Liver (tissue), 8 donors: ENCODE measurements at regions not wholly inside any gene's neighbourhood (a gene's known extent, or its start where the extent isn't known, plus 50 kb on each side); places are given as distances from the start of the nearest gene placed in this dataset.

Source experiments
- DNase-seq: peaks from one replicate; pipeline ENCODE4 v3.0.0-alpha.2; 2017; ENCODE audit warnings: low spot score
- H3K27ac ChIP-seq, 2 donors: one replicate each; pipeline ENCODE4 v1.7.0; 2013; ENCODE audit warnings: inconsistent platforms in 2 of 2, low read length in 2 of 2, control low read depth in 1 of 2, low read depth in 1 of 2, mild to moderate bottlenecking in 1 of 2
- H3K27me3 ChIP-seq, 4 donors: one replicate each; pipeline versions ENCODE4 v1.6.1 to v1.7.0; 2013; ENCODE audit warnings: low read length in 3 of 4, inconsistent platforms in 1 of 4, mild to moderate bottlenecking in 1 of 4, moderate library complexity in 1 of 4; ENCODE audit not compliant: control insufficient read depth in 4 of 4, insufficient read depth in 4 of 4
- H3K36me3 ChIP-seq, 4 donors: one replicate each; pipeline versions ENCODE4 v1.6.1 to v1.7.0; 2013; ENCODE audit warnings: low read length in 3 of 4, mild to moderate bottlenecking in 3 of 4, low read depth in 1 of 4, moderate library complexity in 1 of 4; ENCODE audit not compliant: control insufficient read depth in 4 of 4, insufficient read depth in 3 of 4
- H3K4me1 ChIP-seq, 4 donors: one replicate each; pipeline versions ENCODE4 v1.6.1 to v1.7.0; 2013; ENCODE audit warnings: low read length in 3 of 4, mild to moderate bottlenecking in 3 of 4, moderate library complexity in 1 of 4; ENCODE audit not compliant: control insufficient read depth in 4 of 4, insufficient read depth in 4 of 4
- H3K4me3 ChIP-seq, 3 donors: one replicate each; pipeline versions ENCODE4 v1.6.1 to v1.7.0; 2013; ENCODE audit warnings: low read length in 3 of 3, control low read depth in 1 of 3, low read depth in 1 of 3, mild to moderate bottlenecking in 1 of 3
- H3K9ac ChIP-seq, 2 donors: one replicate each; pipeline ENCODE4 v1.7.0; 2013; ENCODE audit warnings: low read length in 2 of 2, mild to moderate bottlenecking in 2 of 2, moderate library complexity in 2 of 2, control low read depth in 1 of 2, low read depth in 1 of 2
- H3K9me3 ChIP-seq, 4 donors: one replicate each; pipeline versions ENCODE4 v1.6.1 to v1.7.0; 2013; ENCODE audit warnings: low read length in 3 of 4; ENCODE audit not compliant: control insufficient read depth in 4 of 4
- EGR1 ChIP-seq, 2 donors: IDR thresholded peaks; 2 replicates each; pipeline ENCODE4 v1.6.1; 2016 to 2018; ENCODE audit warnings: antibody characterized with exemption in 2 of 2, low read depth in 2 of 2
- FOXA1 ChIP-seq: IDR thresholded peaks from 2 replicates; pipeline ENCODE4 v1.6.1; 2016; ENCODE audit warnings: antibody characterized with exemption
- FOXA2 ChIP-seq: IDR thresholded peaks from 2 replicates; pipeline ENCODE4 v1.6.1; 2016; ENCODE audit warnings: antibody characterized with exemption
- HNF4A ChIP-seq, 2 donors: conservative IDR thresholded peaks; 2 replicates each; pipeline ENCODE4 v1.6.1; 2016; ENCODE audit warnings: antibody characterized with exemption in 2 of 2, mild to moderate bottlenecking in 2 of 2
- HNF4G ChIP-seq: IDR thresholded peaks from 2 replicates; pipeline ENCODE4 v1.6.1; 2016; ENCODE audit warnings: antibody characterized with exemption
- JUND ChIP-seq, 2 donors: IDR thresholded peaks; 2 replicates each; pipeline ENCODE4 v1.6.1; 2016; ENCODE audit warnings: antibody characterized with exemption in 2 of 2
- NR2F2 ChIP-seq: IDR thresholded peaks from 2 replicates; pipeline ENCODE4 v1.6.1; 2016; ENCODE audit warnings: antibody characterized with exemption
- RAD21 ChIP-seq, 2 donors: IDR thresholded peaks; 2 replicates each; pipeline ENCODE4 v1.6.1; 2016; ENCODE audit warnings: antibody characterized with exemption in 2 of 2, mild to moderate bottlenecking in 2 of 2
- RXRA ChIP-seq, 2 donors: IDR thresholded peaks; 2 replicates each; pipeline ENCODE4 v1.6.1; 2017 to 2018; ENCODE audit warnings: antibody characterized with exemption in 2 of 2, mild to moderate bottlenecking in 1 of 2
- SP1 ChIP-seq: IDR thresholded peaks from 2 replicates; pipeline ENCODE4 v1.6.1; 2018; ENCODE audit warnings: antibody characterized with exemption, mild to moderate bottlenecking
- TAF1 ChIP-seq: conservative IDR thresholded peaks from 2 replicates; pipeline ENCODE4 v1.6.1; 2016; ENCODE audit warnings: antibody characterized with exemption, mild to moderate bottlenecking
- YY1 ChIP-seq: IDR thresholded peaks from 2 replicates; pipeline ENCODE4 v1.6.1; 2016; ENCODE audit warnings: antibody characterized with exemption, mild to moderate bottlenecking
- WGBS: extraction: QIAGEN DNeasy Blood & Tissue Kit; methylation state at CpG from one replicate; pipeline ENCODE4 v1.1.7; 2013; 5-methylcytosine and 5-hydroxymethylcytosine counted together
- TF ChIP-seq, protein P1 (sequence below): IDR thresholded peaks from 2 replicates; pipeline ENCODE4 v1.6.1; 2016; ENCODE audit warnings: antibody characterized with exemption, mild to moderate bottlenecking
- TF ChIP-seq, protein P2 (sequence below): IDR thresholded peaks from 2 replicates; pipeline ENCODE4 v1.6.1; 2016; ENCODE audit warnings: antibody characterized with exemption
- TF ChIP-seq, protein P3 (sequence below): fragments of 150-350 bp; IDR thresholded peaks from 2 replicates; pipeline ENCODE4 v1.5.1; 2017; ENCODE audit warnings: improper control_type of control experiment, low read depth, low read length; ENCODE audit not compliant: missing input control
- donor health status: healthy.
- donor health status: healthy.
- donor health status: healthy.
- donor health status: healthy.
- donor health status: healthy.

DNA sequence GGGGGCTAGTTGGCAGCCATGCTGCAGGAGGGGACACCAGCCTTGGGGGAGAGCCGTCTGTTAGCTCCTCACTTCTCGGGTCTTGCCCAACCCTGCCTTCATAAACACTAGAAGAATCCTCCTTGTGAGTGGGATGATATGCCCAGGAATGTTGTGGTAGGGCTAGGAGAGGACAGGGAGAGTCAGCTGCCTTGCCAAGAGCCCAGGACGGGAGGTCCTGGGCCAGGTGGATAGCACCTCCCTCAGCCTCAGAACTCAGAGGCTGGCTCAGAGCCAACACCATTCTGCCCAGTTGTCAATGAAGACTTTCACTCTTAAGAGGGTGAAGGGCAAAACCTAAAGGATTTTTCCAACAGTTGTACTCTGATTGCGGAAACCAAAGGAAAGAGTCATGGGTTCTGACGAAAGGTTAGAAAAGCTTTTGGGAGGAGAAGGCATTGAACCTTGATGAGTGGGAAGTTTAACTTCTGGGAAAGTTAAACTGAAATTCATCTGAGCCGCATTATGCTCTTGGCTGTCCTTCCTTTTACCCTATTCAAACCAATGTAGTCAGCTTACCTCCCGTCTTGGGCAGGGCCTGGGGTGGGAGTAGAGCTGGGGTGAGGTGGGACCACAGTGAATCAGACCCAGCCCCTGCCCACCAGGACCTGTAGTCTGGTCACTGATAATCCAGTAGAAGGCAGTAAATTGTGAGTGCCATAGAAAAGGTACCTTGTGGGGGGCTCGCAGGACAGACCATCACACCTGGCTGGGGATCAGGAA is 81.9 kb downstream of the FAM43A start:
- no peaks in the 10 kb centered on the region for H3K9me3 ChIP-seq
- H3K4me1 ChIP-seq, result peaks cover 0 to 7% (median 3%) of the 10 kb centered on the region in 4 donors
- WGBS, result 86% methylated on average over 8 of the region's 8 CpGs
- no peak overlapping the region for H3K9ac ChIP-seq
- no peak overlapping the region for H3K4me3 ChIP-seq
- DNase-seq, result no peak
- peaks cover 0 to 5% (median 0%) of the 10 kb centered on the region in 4 donors for H3K27me3 ChIP-seq
- TF ChIP-seq FOXA1 (no peak), HNF4A (conservative IDR thresholded peaks at IDR 0.05) (no peak), TAF1 (no peak), RAD21 (IDR thresholded peaks at IDR 0.05) (no peak), FOXA2 (no peak), NR2F2 (no peak), RXRA (IDR thresholded peaks at IDR 0.05) (no peak), EGR1 (IDR thresholded peaks at IDR 0.05; ENCODE audit: low read depth in 2 of 2) (no peak), YY1 (no peak), HNF4G (no peak), JUND (IDR thresholded peaks at IDR 0.05) (no peak)
- TF ChIP-seq, protein P1, sequence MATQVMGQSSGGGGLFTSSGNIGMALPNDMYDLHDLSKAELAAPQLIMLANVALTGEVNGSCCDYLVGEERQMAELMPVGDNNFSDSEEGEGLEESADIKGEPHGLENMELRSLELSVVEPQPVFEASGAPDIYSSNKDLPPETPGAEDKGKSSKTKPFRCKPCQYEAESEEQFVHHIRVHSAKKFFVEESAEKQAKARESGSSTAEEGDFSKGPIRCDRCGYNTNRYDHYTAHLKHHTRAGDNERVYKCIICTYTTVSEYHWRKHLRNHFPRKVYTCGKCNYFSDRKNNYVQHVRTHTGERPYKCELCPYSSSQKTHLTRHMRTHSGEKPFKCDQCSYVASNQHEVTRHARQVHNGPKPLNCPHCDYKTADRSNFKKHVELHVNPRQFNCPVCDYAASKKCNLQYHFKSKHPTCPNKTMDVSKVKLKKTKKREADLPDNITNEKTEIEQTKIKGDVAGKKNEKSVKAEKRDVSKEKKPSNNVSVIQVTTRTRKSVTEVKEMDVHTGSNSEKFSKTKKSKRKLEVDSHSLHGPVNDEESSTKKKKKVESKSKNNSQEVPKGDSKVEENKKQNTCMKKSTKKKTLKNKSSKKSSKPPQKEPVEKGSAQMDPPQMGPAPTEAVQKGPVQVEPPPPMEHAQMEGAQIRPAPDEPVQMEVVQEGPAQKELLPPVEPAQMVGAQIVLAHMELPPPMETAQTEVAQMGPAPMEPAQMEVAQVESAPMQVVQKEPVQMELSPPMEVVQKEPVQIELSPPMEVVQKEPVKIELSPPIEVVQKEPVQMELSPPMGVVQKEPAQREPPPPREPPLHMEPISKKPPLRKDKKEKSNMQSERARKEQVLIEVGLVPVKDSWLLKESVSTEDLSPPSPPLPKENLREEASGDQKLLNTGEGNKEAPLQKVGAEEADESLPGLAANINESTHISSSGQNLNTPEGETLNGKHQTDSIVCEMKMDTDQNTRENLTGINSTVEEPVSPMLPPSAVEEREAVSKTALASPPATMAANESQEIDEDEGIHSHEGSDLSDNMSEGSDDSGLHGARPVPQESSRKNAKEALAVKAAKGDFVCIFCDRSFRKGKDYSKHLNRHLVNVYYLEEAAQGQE, result no peak
- TF ChIP-seq, protein P2, sequence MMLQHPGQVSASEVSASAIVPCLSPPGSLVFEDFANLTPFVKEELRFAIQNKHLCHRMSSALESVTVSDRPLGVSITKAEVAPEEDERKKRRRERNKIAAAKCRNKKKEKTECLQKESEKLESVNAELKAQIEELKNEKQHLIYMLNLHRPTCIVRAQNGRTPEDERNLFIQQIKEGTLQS, result no peak
- no peak overlapping the region for H3K27ac ChIP-seq
- no peaks in the 10 kb centered on the region for H3K36me3 ChIP-seq

DNA sequence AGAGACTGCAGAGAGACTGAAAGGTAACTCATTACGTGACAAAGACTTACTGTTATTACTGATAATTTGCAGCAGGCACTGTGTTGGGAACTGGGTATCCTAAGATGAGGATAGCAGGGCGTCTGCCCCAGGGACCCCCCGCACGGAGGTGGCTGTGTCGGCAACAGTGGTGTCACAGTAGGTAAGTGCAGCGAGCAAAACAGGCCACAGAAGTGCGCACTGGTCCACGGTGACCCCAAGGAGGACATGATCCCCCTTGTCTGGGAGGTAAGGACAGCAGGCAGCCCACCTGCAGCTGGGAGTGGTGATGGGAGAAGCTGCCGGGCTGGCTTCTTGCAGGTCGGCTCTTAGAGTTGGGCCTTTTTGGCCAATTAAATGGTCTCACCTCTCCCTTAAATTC is 82.9 kb downstream of the FAM43A start:
- H3K4me3 ChIP-seq, result no peak overlapping the region
- no peak overlapping the region for H3K9ac ChIP-seq
- WGBS, result 88% methylated on average over 10 of the region's 10 CpGs
- TF ChIP-seq, protein P1, result no peak
- TF ChIP-seq SP1 (no peak), HNF4G (no peak), NR2F2 (no peak), YY1 (no peak), FOXA2 (no peak)
- TF ChIP-seq, protein P2, result no peak
- TF ChIP-seq, protein P3, sequence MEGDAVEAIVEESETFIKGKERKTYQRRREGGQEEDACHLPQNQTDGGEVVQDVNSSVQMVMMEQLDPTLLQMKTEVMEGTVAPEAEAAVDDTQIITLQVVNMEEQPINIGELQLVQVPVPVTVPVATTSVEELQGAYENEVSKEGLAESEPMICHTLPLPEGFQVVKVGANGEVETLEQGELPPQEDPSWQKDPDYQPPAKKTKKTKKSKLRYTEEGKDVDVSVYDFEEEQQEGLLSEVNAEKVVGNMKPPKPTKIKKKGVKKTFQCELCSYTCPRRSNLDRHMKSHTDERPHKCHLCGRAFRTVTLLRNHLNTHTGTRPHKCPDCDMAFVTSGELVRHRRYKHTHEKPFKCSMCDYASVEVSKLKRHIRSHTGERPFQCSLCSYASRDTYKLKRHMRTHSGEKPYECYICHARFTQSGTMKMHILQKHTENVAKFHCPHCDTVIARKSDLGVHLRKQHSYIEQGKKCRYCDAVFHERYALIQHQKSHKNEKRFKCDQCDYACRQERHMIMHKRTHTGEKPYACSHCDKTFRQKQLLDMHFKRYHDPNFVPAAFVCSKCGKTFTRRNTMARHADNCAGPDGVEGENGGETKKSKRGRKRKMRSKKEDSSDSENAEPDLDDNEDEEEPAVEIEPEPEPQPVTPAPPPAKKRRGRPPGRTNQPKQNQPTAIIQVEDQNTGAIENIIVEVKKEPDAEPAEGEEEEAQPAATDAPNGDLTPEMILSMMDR, result no peak
- H3K27me3 ChIP-seq, result peaks cover 0 to 5% (median 0%) of the 10 kb centered on the region in 4 donors
- no peak overlapping the region for H3K27ac ChIP-seq
- DNase-seq, result no peak
- no peaks in the 10 kb centered on the region for H3K36me3 ChIP-seq
- no peaks in the 10 kb centered on the region for H3K9me3 ChIP-seq
- peaks cover 0 to 7% (median 3%) of the 10 kb centered on the region in 4 donors for H3K4me1 ChIP-seq
